Ectodermal cell (in vitro differentiated cells): ENCODE measurements at regions not wholly inside any gene's neighbourhood (a gene's known extent, or its start where the extent isn't known, plus 50 kb on each side); places are given as distances from the start of the nearest gene placed in this dataset.
"Not testable (repeated sequence)": the region's sequence is repeated elsewhere in the genome, so short reads cannot be mapped to it uniquely, and the experiment has no call there.

Source experiments
- H3K27ac ChIP-seq: 2 replicates; pipeline ENCODE4 v1.7.0; 2013; ENCODE audit warnings: mild to moderate bottlenecking, low read depth, low read length; ENCODE audit not compliant: insufficient read depth, poor library complexity, severe bottlenecking
- H3K27me3 ChIP-seq: 2 replicates; pipeline ENCODE4 v1.7.0; 2013; ENCODE audit warnings: mild to moderate bottlenecking, low read length; ENCODE audit not compliant: insufficient read depth, control insufficient read depth, poor library complexity, severe bottlenecking
- H3K36me3 ChIP-seq: one replicate; pipeline ENCODE4 v1.7.0; 2013; ENCODE audit warnings: low read length; ENCODE audit not compliant: control insufficient read depth, insufficient read depth
- H3K4me1 ChIP-seq: one replicate; pipeline ENCODE4 v1.7.0; 2013; ENCODE audit warnings: low read length; ENCODE audit not compliant: control insufficient read depth, insufficient read depth
- H3K4me3 ChIP-seq: 2 replicates; pipeline ENCODE4 v1.7.0; 2013; ENCODE audit warnings: low read depth, low read length, control low read depth; ENCODE audit not compliant: insufficient read depth
- H3K9me3 ChIP-seq: 2 replicates; pipeline ENCODE4 v1.7.0; 2013; ENCODE audit warnings: mild to moderate bottlenecking, low read length, moderate library complexity; ENCODE audit not compliant: control insufficient read depth
- WGBS, 2 experiments: methylation state at CpG; one replicate each; pipeline ENCODE4 v1.1.7; 2013; ENCODE audit warnings: missing lambda C conversion rate in 2 of 2; 5-methylcytosine and 5-hydroxymethylcytosine counted together

DNA sequence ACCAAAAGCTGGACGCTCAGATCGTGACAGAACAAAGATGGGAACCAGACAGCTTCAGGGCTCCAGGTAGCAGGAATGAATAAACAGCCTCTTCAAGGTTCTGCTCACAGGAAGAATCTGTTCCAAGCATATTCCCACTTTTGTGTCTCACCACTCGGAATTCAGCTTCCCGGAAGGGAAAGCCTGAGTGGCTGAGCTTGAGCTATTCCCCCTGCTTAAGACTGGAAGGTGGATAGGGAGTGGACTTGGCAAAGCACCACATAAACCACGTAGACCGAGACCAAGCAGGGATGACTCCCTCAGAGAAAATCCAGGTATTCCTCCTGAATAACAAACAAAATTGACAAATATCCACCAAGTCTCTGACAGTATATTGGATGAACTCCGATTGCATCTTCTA lies 180.2 kb upstream of the NR2F2 start:
- WGBS, 2 experiments, result 91 to 93% methylated on average over 7 of the region's 7 CpGs
- Histone ChIP-seq H3K27ac (no peak overlapping the region), H3K27me3 (no peaks in the 10 kb centered on the region), H3K4me1 (no peaks in the 10 kb centered on the region), H3K36me3 (no peaks in the 10 kb centered on the region), H3K4me3 (no peak overlapping the region), H3K9me3 (no peaks in the 10 kb centered on the region)

DNA sequence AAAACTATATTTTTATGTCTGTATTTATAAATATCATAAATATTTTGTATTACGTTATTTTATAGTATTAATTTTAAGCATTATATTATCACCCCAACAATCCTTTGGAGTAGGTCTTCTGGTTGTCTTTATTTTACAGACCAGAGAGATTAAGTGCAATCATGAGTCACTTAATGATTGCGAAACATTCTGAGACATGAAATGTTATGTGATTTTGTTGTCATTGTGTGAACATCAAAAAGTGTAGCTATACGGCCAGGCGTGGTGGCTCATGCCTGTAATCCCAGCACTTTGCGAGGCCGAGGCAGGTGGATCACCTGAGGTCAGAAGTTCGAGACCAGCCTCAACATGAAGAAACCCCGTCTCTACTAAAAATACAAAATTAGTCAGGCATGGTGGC lies 178.8 kb upstream of the NR2F2 start:
- WGBS, 2 experiments, result 93 to 96% methylated on average over 7 of the region's 8 CpGs
- not testable (repeated sequence) for H3K4me1 ChIP-seq, H3K27ac ChIP-seq, H3K4me3 ChIP-seq, H3K27me3 ChIP-seq, H3K9me3 ChIP-seq, H3K36me3 ChIP-seq

- WGBS, 2 experiments, result 92 to 95% methylated on average over 2 of the region's 2 CpGs
- H3K9me3 ChIP-seq, result no peaks in the 10 kb centered on the region
- H3K36me3 ChIP-seq, result no peaks in the 10 kb centered on the region
- H3K27ac ChIP-seq, result no peak overlapping the region
- no peak overlapping the region for H3K4me3 ChIP-seq
- no peaks in the 10 kb centered on the region for H3K4me1 ChIP-seq
- H3K27me3 ChIP-seq, result no peaks in the 10 kb centered on the region
Observed at GRCh38 chr15:96153929-96154328, 176.6 kb upstream of the NR2F2 start.

GRCh38 chr15:96158938-96159337 lies 171.6 kb upstream of the NR2F2 start:
- Histone ChIP-seq H3K27me3 (no peaks in the 10 kb centered on the region), H3K4me3 (no peak overlapping the region), H3K36me3 (no peaks in the 10 kb centered on the region), H3K27ac (no peak overlapping the region), H3K4me1 (peaks cover 2% of the 10 kb centered on the region), H3K9me3 (no peaks in the 10 kb centered on the region)
- WGBS, 2 experiments, result 92 to 97% methylated on average over 5 of the region's 5 CpGs

DNA sequence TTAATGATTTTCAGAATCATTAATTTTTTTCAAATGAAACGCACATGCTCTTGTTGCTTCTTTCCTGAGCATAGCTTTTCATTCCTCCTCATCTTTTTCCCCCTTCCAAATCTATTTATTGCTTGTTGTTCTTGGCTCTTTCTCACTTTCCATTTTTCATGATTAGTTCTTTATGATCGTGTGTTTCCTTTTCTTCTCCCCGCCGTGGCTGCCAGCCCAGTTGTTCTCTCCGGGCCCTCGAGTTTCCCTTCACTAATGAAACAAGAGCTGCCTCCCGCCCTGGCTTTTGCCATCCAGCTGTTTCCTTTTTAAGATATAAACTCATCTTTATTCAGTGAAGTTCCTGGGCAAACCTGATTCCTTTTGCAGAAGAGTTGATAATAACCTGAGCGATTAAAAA lies 170.2 kb upstream of the NR2F2 start:
- Histone ChIP-seq H3K9me3 (no peaks in the 10 kb centered on the region), H3K36me3 (no peaks in the 10 kb centered on the region), H3K4me3 (no peak overlapping the region), H3K27me3 (no peaks in the 10 kb centered on the region), H3K4me1 (peaks cover 8% of the 10 kb centered on the region), H3K27ac (no peak overlapping the region)
- WGBS, 2 experiments, result 75 to 87% methylated on average over 7 of the region's 8 CpGs

DNA sequence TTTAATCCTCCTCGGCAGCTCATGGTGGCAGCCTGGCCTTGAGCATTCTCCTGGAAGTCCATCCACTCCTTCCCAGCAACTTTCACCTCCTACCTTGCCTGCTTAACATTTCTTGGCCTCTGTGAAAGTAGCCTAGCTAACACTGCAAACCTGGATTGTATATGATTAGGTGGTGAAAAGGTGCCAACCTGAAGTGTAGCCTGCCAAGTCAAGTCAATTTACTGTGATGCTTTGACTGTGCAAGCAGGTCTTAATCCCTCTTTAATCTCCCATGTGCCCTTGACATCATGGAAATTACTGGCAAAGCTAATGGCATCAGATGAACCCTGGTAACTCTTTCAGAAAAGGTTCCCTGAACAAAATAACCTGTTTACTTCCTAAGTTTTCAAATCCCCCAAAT lies 169.7 kb upstream of the NR2F2 start:
- H3K27me3 ChIP-seq, result no peaks in the 10 kb centered on the region
- H3K27ac ChIP-seq, result no peak overlapping the region
- H3K4me1 ChIP-seq, result peaks cover 12% of the 10 kb centered on the region
- WGBS, 2 experiments, result 86 to 87% methylated on average over 1 of the region's 1 CpG
- no peaks in the 10 kb centered on the region for H3K9me3 ChIP-seq
- no peaks in the 10 kb centered on the region for H3K36me3 ChIP-seq
- no peak overlapping the region for H3K4me3 ChIP-seq

- Histone ChIP-seq H3K36me3 (no peaks in the 10 kb centered on the region), H3K27me3 (no peaks in the 10 kb centered on the region), H3K4me3 (no peak overlapping the region), H3K27ac (no peak overlapping the region), H3K9me3 (no peaks in the 10 kb centered on the region), H3K4me1 (peaks cover 27% of the 10 kb centered on the region)
- 90 to 95% methylated on average over 2 of the region's 2 CpGs for WGBS, 2 experiments
Observed at GRCh38 chr15:96162322-96162721, 168.2 kb upstream of the NR2F2 start.

- Histone ChIP-seq H3K27me3 (no peaks in the 10 kb centered on the region), H3K9me3 (no peaks in the 10 kb centered on the region), H3K4me1 (peaks cover 31% of the 10 kb centered on the region), H3K27ac (no peak overlapping the region), H3K4me3 (no peak overlapping the region), H3K36me3 (no peaks in the 10 kb centered on the region)
- 82 to 89% methylated on average over 3 to 4 of the region's 4 CpGs for WGBS, 2 experiments
Observed at GRCh38 chr15:96165081-96165480, 165.4 kb upstream of the NR2F2 start.

- WGBS, 2 experiments, result 90 to 96% methylated on average over 2 of the region's 2 CpGs
- H3K27ac ChIP-seq, result peak overlapping the region; percentile 39
- peaks cover 29% of the 10 kb centered on the region for H3K4me1 ChIP-seq
- H3K9me3 ChIP-seq, result no peaks in the 10 kb centered on the region
- no peaks in the 10 kb centered on the region for H3K27me3 ChIP-seq
- H3K36me3 ChIP-seq, result no peaks in the 10 kb centered on the region
- no peak overlapping the region for H3K4me3 ChIP-seq
Observed at GRCh38 chr15:96165775-96166174, 164.7 kb upstream of the NR2F2 start.

- peaks cover 35% of the 10 kb centered on the region for H3K4me1 ChIP-seq
- H3K4me3 ChIP-seq, result no peak overlapping the region
- WGBS, 2 experiments, result 60 to 64% methylated on average over 13 to 15 of the region's 15 CpGs
- no peaks in the 10 kb centered on the region for H3K36me3 ChIP-seq
- peak overlapping the region; percentile 39 for H3K27ac ChIP-seq
- H3K9me3 ChIP-seq, result no peaks in the 10 kb centered on the region
- no peaks in the 10 kb centered on the region for H3K27me3 ChIP-seq
Observed at GRCh38 chr15:96166223-96167200, 164.0 kb upstream of the NR2F2 start.
